ENCODE measurements at regions not wholly inside any gene's neighbourhood (a gene's known extent, or its start where the extent isn't known, plus 50 kb on each side); places are given as distances from the start of the nearest gene placed in this dataset.
A peak's percentile ranks its signal among the peaks of the same experiment; 100 is the strongest.

DNA sequence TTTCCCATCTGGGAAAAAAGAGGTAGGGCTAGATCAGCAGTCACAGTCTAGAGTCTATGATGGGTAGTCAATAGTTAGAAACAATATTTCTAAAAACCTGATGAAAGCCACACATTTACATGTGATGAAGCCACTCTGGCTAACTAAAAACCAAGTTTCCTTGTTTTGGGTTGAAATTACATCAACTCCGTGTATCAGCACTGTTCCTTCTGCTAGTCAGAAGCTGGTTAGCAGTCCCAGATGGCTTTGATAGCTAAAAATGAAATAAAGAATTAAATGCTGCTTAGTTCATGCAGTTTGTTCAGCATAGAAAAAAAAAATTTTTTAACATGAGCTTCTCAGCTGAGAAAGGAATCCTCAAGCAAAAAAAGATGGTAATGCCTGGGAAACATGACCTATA is 136.7 kb downstream of the FAM114A2 start:
- TF ChIP-seq PAX5 (IDR thresholded peaks at IDR 0.05; ENCODE audit: insufficient read depth, low read length, severe bottlenecking) (no peak), POLR2AphosphoS5 (IDR thresholded peaks at IDR 0.05; ENCODE audit: low read depth, low read length) (no peak), SPI1 (IDR thresholded peaks at IDR 0.05; ENCODE audit: low read depth, low read length) (no peak), POU2F2 (IDR thresholded peaks at IDR 0.05; ENCODE audit: low read depth, low read length) (no peak), POLR2A (IDR thresholded peaks at IDR 0.05; ENCODE audit: low read depth, low read length) (no peak), TAF1 (IDR thresholded peaks at IDR 0.05; ENCODE audit: low read depth, low read length) (no peak)
- no peak for DNase-seq (ENCODE audit: insufficient read length, low spot score)
- FAIRE-seq: no peak

DNA sequence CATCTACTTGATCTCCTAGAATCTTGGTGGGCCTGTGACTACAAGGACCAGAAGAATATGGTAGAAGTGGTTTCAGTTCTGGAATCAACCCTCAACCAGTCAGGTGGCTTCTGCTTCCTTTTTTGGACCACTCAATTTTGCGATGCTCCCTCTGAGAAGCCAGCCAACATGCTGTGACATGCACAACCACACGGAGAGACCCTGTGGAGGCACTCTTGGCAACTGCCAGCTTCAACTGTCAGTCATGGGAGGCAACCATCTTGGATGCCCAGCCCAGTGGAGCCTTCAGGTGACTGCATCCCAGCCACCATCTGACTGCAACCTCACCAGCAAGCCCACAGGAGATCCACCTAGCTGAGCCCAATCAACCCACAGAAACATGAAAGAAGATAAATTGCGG is 137.3 kb downstream of the FAM114A2 start:
- TF ChIP-seq POU2F2 (IDR thresholded peaks at IDR 0.05; ENCODE audit: low read depth, low read length): no peak
- no peak for TF ChIP-seq TAF1 (IDR thresholded peaks at IDR 0.05; ENCODE audit: low read depth, low read length)
- TF ChIP-seq SPI1 (IDR thresholded peaks at IDR 0.05; ENCODE audit: low read depth, low read length): no peak
- TF ChIP-seq PAX5 (IDR thresholded peaks at IDR 0.05; ENCODE audit: insufficient read depth, low read length, severe bottlenecking): no peak
- TF ChIP-seq POLR2AphosphoS5 (IDR thresholded peaks at IDR 0.05; ENCODE audit: low read depth, low read length): no peak
- no peak for TF ChIP-seq POLR2A (IDR thresholded peaks at IDR 0.05; ENCODE audit: low read depth, low read length)
- no peak for FAIRE-seq
- DNase-seq (ENCODE audit: insufficient read length, low spot score): no peak

DNA sequence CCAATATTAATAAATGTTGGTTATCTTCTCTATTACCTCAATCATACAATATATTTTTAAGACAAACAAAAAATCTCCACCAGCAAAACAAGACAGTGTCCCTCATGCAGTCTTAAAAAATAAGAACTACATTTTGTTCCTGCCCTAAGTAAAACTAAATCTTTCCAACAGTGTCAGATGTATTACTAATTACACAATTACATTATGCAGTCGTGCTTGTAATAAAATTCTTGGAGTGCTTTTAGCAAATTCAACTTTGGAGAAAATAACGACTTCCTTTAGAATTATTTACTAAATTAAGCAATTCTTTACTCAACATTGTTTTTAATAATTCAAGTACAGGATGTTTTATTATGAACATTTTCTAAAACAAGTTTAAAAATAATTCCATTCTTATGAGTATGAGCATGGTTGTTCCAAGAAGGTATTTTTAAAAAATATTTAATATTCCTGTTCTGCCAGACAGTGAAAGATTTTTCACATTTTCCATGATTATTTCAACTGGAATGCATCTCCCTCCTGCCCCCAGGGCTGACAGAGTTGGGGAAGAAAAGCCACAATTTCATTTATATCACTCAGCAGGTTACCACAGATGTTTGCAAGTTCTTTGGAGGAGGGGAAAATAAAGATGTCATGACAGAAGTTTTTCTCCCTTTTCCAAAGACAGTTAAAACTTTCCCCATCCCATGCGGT is 137.9 kb downstream of the FAM114A2 start:
- DNase-seq (ENCODE audit: insufficient read length, low spot score) (no peak), FAIRE-seq (no peak)
- TF ChIP-seq SPI1 (IDR thresholded peaks at IDR 0.05; ENCODE audit: low read depth, low read length) (no peak), PAX5 (IDR thresholded peaks at IDR 0.05; ENCODE audit: insufficient read depth, low read length, severe bottlenecking) (no peak), POLR2A (IDR thresholded peaks at IDR 0.05; ENCODE audit: low read depth, low read length) (no peak), POU2F2 (IDR thresholded peaks at IDR 0.05; ENCODE audit: low read depth, low read length) (no peak), POLR2AphosphoS5 (IDR thresholded peaks at IDR 0.05; ENCODE audit: low read depth, low read length) (no peak)

DNA sequence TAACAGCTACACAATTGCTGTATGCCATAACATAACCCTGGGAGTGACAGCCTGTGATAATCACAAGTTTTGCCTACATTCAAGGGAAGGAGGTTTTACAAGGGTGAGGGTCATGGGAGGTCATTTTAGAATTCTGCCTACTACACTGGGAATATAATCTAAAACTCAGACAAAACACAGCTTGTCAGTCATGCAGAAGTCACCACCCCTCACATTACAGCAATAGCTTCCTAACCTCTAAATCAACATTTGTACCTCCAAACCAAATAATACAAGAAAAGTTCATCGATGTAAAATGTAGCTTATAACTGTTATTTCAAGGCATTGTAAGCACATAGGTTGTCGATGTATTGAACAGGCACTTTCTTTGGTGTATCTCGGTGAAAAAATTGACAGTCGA is 139.0 kb downstream of the FAM114A2 start:
- TF ChIP-seq POLR2AphosphoS5 (IDR thresholded peaks at IDR 0.05; ENCODE audit: low read depth, low read length): no peak
- no peak for TF ChIP-seq PAX5 (IDR thresholded peaks at IDR 0.05; ENCODE audit: insufficient read depth, low read length, severe bottlenecking)
- FAIRE-seq (peak; percentile 23), DNase-seq (ENCODE audit: insufficient read length, low spot score) (no peak)

DNA sequence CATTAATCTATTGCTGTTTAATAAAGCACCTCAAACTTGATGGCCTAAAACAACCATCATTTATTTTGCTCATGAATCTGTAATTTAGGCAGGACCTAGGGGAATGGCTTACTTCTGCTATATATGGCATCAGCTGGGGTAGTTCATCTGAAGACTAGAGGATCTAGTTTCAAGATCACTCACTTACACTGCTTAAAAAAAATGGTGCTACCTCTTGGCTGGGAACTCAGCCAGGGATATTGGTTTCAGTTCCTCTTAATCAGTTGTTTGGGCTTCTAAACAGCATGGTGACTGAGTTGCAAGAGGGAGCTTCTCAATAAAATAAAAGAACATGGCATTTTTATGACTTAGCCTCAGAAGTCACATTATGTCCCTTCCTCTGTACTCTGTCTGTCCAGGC is 142.0 kb downstream of the FAM114A2 start:
- DNase-seq (ENCODE audit: insufficient read length, low spot score): peak; percentile 32
- peak; percentile 48 for FAIRE-seq
- TF ChIP-seq SPI1 (IDR thresholded peaks at IDR 0.05; ENCODE audit: low read depth, low read length) (peak; percentile 98), POLR2AphosphoS5 (IDR thresholded peaks at IDR 0.05; ENCODE audit: low read depth, low read length) (no peak)

DNA sequence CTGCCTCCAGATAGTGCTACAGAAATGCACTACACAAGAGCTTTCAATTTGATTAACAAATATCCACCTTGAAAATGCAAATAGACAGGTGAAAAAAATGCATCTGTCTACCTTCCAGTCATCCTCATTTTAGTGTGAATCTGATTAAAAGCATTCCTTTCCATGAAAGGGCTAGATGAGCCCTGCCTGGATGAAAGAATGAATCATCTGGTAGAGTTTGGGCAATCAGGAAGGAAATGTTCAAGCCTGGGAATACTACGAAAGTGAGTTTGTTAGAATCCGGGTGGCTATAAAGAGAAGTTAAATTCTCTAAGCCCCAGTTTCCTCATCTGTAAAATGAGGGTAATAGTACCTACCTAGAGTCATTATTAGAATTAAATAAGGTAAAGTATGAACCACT is 142.6 kb downstream of the FAM114A2 start:
- FAIRE-seq: no peak
- TF ChIP-seq POLR2A (IDR thresholded peaks at IDR 0.05; ENCODE audit: low read depth, low read length) (no peak), PAX5 (IDR thresholded peaks at IDR 0.05; ENCODE audit: insufficient read depth, low read length, severe bottlenecking) (no peak), POLR2AphosphoS5 (IDR thresholded peaks at IDR 0.05; ENCODE audit: low read depth, low read length) (no peak), TAF1 (IDR thresholded peaks at IDR 0.05; ENCODE audit: low read depth, low read length) (no peak), SPI1 (IDR thresholded peaks at IDR 0.05; ENCODE audit: low read depth, low read length) (no peak), POU2F2 (IDR thresholded peaks at IDR 0.05; ENCODE audit: low read depth, low read length) (no peak)
- DNase-seq (ENCODE audit: insufficient read length, low spot score): no peak

DNA sequence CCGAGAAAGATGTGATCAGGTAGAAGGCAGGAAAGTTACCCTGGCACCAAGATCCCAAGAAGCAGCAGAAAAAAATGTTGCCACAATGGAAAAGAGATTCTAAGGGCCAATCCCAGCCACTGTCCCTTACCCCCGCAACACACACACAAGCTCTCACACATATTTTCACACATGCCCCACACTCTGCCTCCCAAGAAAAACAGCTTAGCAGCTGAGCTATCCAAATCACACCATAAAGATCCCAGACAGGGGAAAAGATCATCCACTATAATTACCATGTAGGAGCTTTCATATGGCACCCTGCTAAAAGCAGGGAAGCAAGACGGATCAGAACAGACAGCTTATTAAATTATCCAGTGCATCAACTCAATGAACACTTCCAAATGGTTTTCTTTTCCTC is 143.4 kb downstream of the FAM114A2 start:
- TF ChIP-seq POU2F2 (IDR thresholded peaks at IDR 0.05; ENCODE audit: low read depth, low read length): no peak
- TF ChIP-seq SPI1 (IDR thresholded peaks at IDR 0.05; ENCODE audit: low read depth, low read length): no peak
- TF ChIP-seq POLR2A (IDR thresholded peaks at IDR 0.05; ENCODE audit: low read depth, low read length): no peak
- no peak for TF ChIP-seq TAF1 (IDR thresholded peaks at IDR 0.05; ENCODE audit: low read depth, low read length)
- TF ChIP-seq PAX5 (IDR thresholded peaks at IDR 0.05; ENCODE audit: insufficient read depth, low read length, severe bottlenecking): no peak
- TF ChIP-seq POLR2AphosphoS5 (IDR thresholded peaks at IDR 0.05; ENCODE audit: low read depth, low read length): no peak
- no peak for DNase-seq (ENCODE audit: insufficient read length, low spot score)
- no peak for FAIRE-seq

DNA sequence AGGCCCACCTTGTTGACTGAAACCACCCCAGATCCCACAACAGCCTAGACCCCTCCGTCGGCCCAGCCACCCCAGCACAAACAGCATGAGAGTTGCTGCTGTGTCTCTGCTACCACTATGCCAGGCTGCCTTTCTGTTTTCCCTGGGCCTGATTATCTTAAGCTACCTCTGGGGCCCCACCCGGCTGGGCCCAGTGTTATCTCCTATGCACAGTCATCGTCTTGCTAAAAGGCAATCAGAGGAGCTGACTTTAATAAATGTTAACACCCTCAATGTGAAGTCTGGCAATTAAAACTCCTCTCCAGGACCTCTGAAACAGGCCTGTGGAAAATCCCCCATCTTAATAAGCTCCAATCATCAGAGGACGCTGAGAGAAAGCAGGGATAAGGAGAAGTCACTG is 144.9 kb downstream of the FAM114A2 start:
- DNase-seq (ENCODE audit: insufficient read length, low spot score) (no peak), FAIRE-seq (no peak)
- TF ChIP-seq SPI1 (IDR thresholded peaks at IDR 0.05; ENCODE audit: low read depth, low read length) (no peak), TAF1 (IDR thresholded peaks at IDR 0.05; ENCODE audit: low read depth, low read length) (no peak), POU2F2 (IDR thresholded peaks at IDR 0.05; ENCODE audit: low read depth, low read length) (no peak), POLR2AphosphoS5 (IDR thresholded peaks at IDR 0.05; ENCODE audit: low read depth, low read length) (no peak), POLR2A (IDR thresholded peaks at IDR 0.05; ENCODE audit: low read depth, low read length) (no peak), PAX5 (IDR thresholded peaks at IDR 0.05; ENCODE audit: insufficient read depth, low read length, severe bottlenecking) (no peak)

DNA sequence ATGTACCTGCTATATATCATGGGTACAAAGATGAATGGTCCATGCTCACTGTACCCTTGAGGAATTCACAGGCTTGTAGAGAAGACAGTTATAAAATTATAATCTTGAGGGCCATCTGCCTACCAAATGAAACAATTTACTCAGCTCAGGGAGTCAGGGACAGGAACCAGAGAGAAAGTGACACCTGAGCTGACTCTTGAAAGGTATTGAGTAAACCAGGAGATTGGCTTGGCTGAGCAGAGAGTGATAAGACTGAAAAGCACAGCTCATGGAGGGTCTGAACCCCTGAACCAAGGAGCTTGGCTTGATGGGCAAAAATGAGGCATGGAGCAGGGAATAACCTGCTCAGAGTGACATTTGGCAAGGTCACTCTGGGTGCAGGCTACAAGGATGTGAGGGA is 147.3 kb downstream of the FAM114A2 start:
- TF ChIP-seq POLR2AphosphoS5 (IDR thresholded peaks at IDR 0.05; ENCODE audit: low read depth, low read length) (no peak), TAF1 (IDR thresholded peaks at IDR 0.05; ENCODE audit: low read depth, low read length) (no peak), POU2F2 (IDR thresholded peaks at IDR 0.05; ENCODE audit: low read depth, low read length) (no peak), SPI1 (IDR thresholded peaks at IDR 0.05; ENCODE audit: low read depth, low read length) (no peak), POLR2A (IDR thresholded peaks at IDR 0.05; ENCODE audit: low read depth, low read length) (no peak), PAX5 (IDR thresholded peaks at IDR 0.05; ENCODE audit: insufficient read depth, low read length, severe bottlenecking) (no peak)
- DNase-seq (ENCODE audit: insufficient read length, low spot score): no peak
- FAIRE-seq: no peak

DNA sequence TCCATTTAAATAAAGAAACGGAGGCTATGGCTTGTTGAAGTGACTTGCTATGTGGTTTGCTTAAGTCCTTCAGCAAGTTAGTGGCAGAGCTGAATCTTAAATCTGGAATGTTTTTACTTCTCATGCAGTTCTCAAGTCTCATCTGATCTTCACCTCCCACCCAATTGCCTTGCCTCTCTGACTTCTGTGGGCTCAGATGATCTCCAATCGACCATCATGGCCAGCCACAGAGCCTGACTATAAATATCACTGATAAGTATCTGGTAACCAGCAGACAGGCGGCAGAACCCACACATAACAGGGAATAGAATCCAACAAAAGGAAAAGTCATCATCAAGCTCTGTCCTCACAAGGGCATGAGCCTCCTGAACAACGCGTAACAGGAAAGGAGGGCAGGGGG is 149.9 kb downstream of the FAM114A2 start:
- DNase-seq (ENCODE audit: insufficient read length, low spot score) (no peak), FAIRE-seq (no peak)
- TF ChIP-seq POU2F2 (IDR thresholded peaks at IDR 0.05; ENCODE audit: low read depth, low read length): no peak
- TF ChIP-seq POLR2A (IDR thresholded peaks at IDR 0.05; ENCODE audit: low read depth, low read length): no peak
- no peak for TF ChIP-seq SPI1 (IDR thresholded peaks at IDR 0.05; ENCODE audit: low read depth, low read length)
- no peak for TF ChIP-seq POLR2AphosphoS5 (IDR thresholded peaks at IDR 0.05; ENCODE audit: low read depth, low read length)
- no peak for TF ChIP-seq TAF1 (IDR thresholded peaks at IDR 0.05; ENCODE audit: low read depth, low read length)
- no peak for TF ChIP-seq PAX5 (IDR thresholded peaks at IDR 0.05; ENCODE audit: insufficient read depth, low read length, severe bottlenecking)

Measured in GM12891 (cell line).